C4-2B (cell line): ENCODE measurements at regions not wholly inside any gene's neighbourhood (a gene's known extent, or its start where the extent isn't known, plus 50 kb on each side); places are given as distances from the start of the nearest gene placed in this dataset.

Experiments used
- ZFX ChIP-seq: fragments of 450-650 bp; IDR thresholded peaks from 2 replicates; pipeline ENCODE4 v1.6.1; 2017
- TF ChIP-seq, protein P1 (sequence below): fragments of 450-650 bp; conservative IDR thresholded peaks from 2 replicates; pipeline ENCODE4 v1.5.1; 2017; ENCODE audit warnings: mild to moderate bottlenecking

DNA sequence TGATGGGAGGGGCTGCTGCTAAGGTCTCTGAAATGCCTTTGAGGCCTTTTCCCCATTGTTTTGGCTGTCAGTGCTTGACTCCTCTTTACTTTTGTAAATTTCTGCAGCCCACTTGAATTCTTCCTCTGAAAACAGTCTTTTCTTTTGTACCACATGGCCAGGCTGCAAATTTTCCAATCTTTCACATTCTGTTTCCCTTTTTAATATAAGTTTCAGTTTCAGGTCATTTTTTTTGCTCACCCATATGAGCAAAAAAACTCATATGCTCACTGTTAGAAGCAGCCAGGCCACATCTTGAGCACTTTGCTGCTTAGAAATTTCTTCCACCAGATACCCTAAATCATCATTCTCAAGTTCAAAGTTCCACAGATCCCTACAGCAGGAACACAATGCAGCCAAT lies 234.6 kb upstream of the ADRA1B start:
- TF ChIP-seq, protein P1, sequence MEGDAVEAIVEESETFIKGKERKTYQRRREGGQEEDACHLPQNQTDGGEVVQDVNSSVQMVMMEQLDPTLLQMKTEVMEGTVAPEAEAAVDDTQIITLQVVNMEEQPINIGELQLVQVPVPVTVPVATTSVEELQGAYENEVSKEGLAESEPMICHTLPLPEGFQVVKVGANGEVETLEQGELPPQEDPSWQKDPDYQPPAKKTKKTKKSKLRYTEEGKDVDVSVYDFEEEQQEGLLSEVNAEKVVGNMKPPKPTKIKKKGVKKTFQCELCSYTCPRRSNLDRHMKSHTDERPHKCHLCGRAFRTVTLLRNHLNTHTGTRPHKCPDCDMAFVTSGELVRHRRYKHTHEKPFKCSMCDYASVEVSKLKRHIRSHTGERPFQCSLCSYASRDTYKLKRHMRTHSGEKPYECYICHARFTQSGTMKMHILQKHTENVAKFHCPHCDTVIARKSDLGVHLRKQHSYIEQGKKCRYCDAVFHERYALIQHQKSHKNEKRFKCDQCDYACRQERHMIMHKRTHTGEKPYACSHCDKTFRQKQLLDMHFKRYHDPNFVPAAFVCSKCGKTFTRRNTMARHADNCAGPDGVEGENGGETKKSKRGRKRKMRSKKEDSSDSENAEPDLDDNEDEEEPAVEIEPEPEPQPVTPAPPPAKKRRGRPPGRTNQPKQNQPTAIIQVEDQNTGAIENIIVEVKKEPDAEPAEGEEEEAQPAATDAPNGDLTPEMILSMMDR = no peak
- no peak for TF ChIP-seq ZFX
